NAMALWA (cell line): ENCODE measurements at regions not wholly inside any gene's neighbourhood (a gene's known extent, or its start where the extent isn't known, plus 50 kb on each side); places are given as distances from the start of the nearest gene placed in this dataset.

Source experiments
- DNase-seq: peaks from one replicate; pipeline ENCODE4 v3.0.0-alpha.2; 2015; ENCODE audit warnings: low spot score

- DNase-seq: no peak
These were observed 297.2 kb downstream of the TGFB2 start for GRCh38 chr1:218642033-218642948.

- DNase-seq: no peak
These were observed 298.1 kb downstream of the TGFB2 start for GRCh38 chr1:218643281-218643680.

- no peak for DNase-seq
These were observed 298.8 kb downstream of the TGFB2 start for GRCh38 chr1:218643926-218644325.

GRCh38 chr1:218646288-218646687 is 301.2 kb downstream of the TGFB2 start:
- DNase-seq: no peak

- DNase-seq: no peak
These were observed 311.3 kb downstream of the TGFB2 start for GRCh38 chr1:218656301-218657037.

GRCh38 chr1:218658269-218658668 is 313.1 kb downstream of the TGFB2 start:
- DNase-seq: no peak

GRCh38 chr1:218658899-218659298 is 313.8 kb downstream of the TGFB2 start:
- DNase-seq: no peak

- DNase-seq: no peak
These were observed 315.0 kb downstream of the TGFB2 start for GRCh38 chr1:218659911-218660677.

GRCh38 chr1:218660678-218661053 is 315.5 kb downstream of the TGFB2 start:
- DNase-seq: no peak

GRCh38 chr1:218661411-218661810 is 316.3 kb downstream of the TGFB2 start:
- DNase-seq: no peak

GRCh38 chr1:218664385-218665170 is 319.4 kb downstream of the TGFB2 start:
- DNase-seq: no peak

- DNase-seq: no peak
These were observed 320.1 kb downstream of the TGFB2 start for GRCh38 chr1:218665221-218665620.

GRCh38 chr1:218666263-218666662 is 321.1 kb downstream of the TGFB2 start:
- DNase-seq: no peak

- no peak for DNase-seq
These were observed 322.8 kb downstream of the TGFB2 start for GRCh38 chr1:218667781-218668516.

- DNase-seq: no peak
These were observed 324.3 kb downstream of the TGFB2 start for GRCh38 chr1:218669431-218669830.

GRCh38 chr1:218670875-218671274 is 325.7 kb downstream of the TGFB2 start:
- no peak for DNase-seq

- no peak for DNase-seq
These were observed 326.4 kb downstream of the TGFB2 start for GRCh38 chr1:218671573-218671972.

GRCh38 chr1:218673170-218673569 is 328.0 kb downstream of the TGFB2 start:
- no peak for DNase-seq

- DNase-seq: no peak
These were observed 329.2 kb downstream of the TGFB2 start for GRCh38 chr1:218674280-218674773.

GRCh38 chr1:218677026-218677425 is 331.9 kb downstream of the TGFB2 start:
- DNase-seq: no peak

- no peak for DNase-seq
These were observed 334.3 kb downstream of the TGFB2 start for GRCh38 chr1:218679391-218679790.
